H1 (cell line): ENCODE measurements at regions not wholly inside any gene's neighbourhood (a gene's known extent, or its start where the extent isn't known, plus 50 kb on each side); places are given as distances from the start of the nearest gene placed in this dataset.

Experiments used
- CTCF ChIA-PET: fragments of 300-600 bp; sonication (Branson Sonifier 250); formaldehyde crosslinking; loops from one replicate; lab custom pipeline; 2021; ENCODE audit not compliant: partially characterized antibody; lab: Charles Lee
- POLR2A ChIA-PET: fragments of 300-600 bp; sonication (Branson Sonifier 250); formaldehyde crosslinking; loops from one replicate; lab custom pipeline; 2021; ENCODE audit warnings: inconsistent platforms; ENCODE audit not compliant: partially characterized antibody; lab: Charles Lee
- DNase-seq, 2 experiments: peaks; one replicate each; pipeline versions ENCODE4 v3.0.0 to v3.0.0-alpha.2; 2010 to 2022; ENCODE audit warnings: low spot score in 2 of 2, low read depth in 1 of 2, mixed read lengths in 1 of 2
- FAIRE-seq: peaks from 2 replicates; lab custom pipeline; 2011; peaks lifted over from hg19 to GRCh38; lab: Jason Lieb, UNC
- H2AFZ ChIP-seq: 2 replicates; pipeline ENCODE4 v1.8.1; 2012; ENCODE audit warnings: low read length, inconsistent platforms
- H2AK5ac ChIP-seq: 2 replicates; pipeline ENCODE4 v1.6.1; 2013; ENCODE audit warnings: low read depth, low read length
- H2BK120ac ChIP-seq: replicated peaks from 2 replicates; pipeline ENCODE3; 2013; ENCODE audit warnings: low read depth, low read length, inconsistent platforms
- H2BK12ac ChIP-seq: 2 replicates; pipeline ENCODE4 v1.6.1; 2013; ENCODE audit warnings: low read depth, low read length
- H2BK15ac ChIP-seq: 2 replicates; pipeline ENCODE4 v1.6.1; 2013; ENCODE audit warnings: low read length
- H2BK20ac ChIP-seq: 2 replicates; pipeline ENCODE4 v1.6.1; 2013; ENCODE audit warnings: low read length
- H2BK5ac ChIP-seq: 2 replicates; pipeline ENCODE4 v1.6.1; 2013; ENCODE audit warnings: low read depth, low read length
- H3K14ac ChIP-seq: 2 replicates; pipeline ENCODE4 v1.6.1; 2013; ENCODE audit warnings: inconsistent platforms; ENCODE audit not compliant: insufficient read length
- H3K18ac ChIP-seq: 2 replicates; pipeline ENCODE4 v1.6.1; 2013; ENCODE audit warnings: low read length; ENCODE audit errors: extremely low read depth
- H3K23ac ChIP-seq: 2 replicates; pipeline ENCODE4 v1.6.1; 2013; ENCODE audit warnings: inconsistent platforms; ENCODE audit not compliant: insufficient read length
- H3K23me2 ChIP-seq: 2 replicates; pipeline ENCODE4 v1.6.1; 2013; ENCODE audit warnings: low read depth, low read length
- H3K27ac ChIP-seq: 2 replicates; pipeline ENCODE4 v1.6.1; 2011; ENCODE audit warnings: low read depth, low read length, inconsistent platforms
- H3K27me3 ChIP-seq, 4 experiments: replicated peaks in 1 of 4; 1 replicate in 1 of 4; 2 replicates in 3 of 4; pipeline versions ENCODE4 v1.6.1 to v1.8.1; 2011 to 2013; ENCODE audit warnings: low read length in 3 of 4, mild to moderate bottlenecking in 3 of 4, inconsistent platforms in 2 of 4, mixed read lengths in 2 of 4, moderate library complexity in 1 of 4; ENCODE audit not compliant: control insufficient read depth in 3 of 4, insufficient read depth in 3 of 4; ENCODE audit errors: extremely low read depth in 1 of 4
- H3K36me3 ChIP-seq, 4 experiments: 2 replicates each; pipeline versions ENCODE4 v1.6.1 to v1.8.1; 2011 to 2013; ENCODE audit warnings: mild to moderate bottlenecking in 4 of 4, low read length in 3 of 4, moderate library complexity in 2 of 4, control low read depth in 1 of 4, inconsistent platforms in 1 of 4; ENCODE audit not compliant: insufficient read depth in 4 of 4, control insufficient read depth in 2 of 4
- H3K4ac ChIP-seq: replicated peaks from 2 replicates; pipeline ENCODE3; 2013; ENCODE audit warnings: low read length, low read depth, mixed read lengths, inconsistent platforms; ENCODE audit not compliant: insufficient read length
- H3K4me1 ChIP-seq, 4 experiments: replicated peaks in 1 of 4; 1 replicate in 1 of 4; 2 replicates in 3 of 4; pipeline versions ENCODE4 v1.6.1 to v1.8.1; 2011 to 2013; ENCODE audit warnings: low read length in 3 of 4, inconsistent platforms in 2 of 4, mixed read lengths in 1 of 4; ENCODE audit not compliant: insufficient read depth in 4 of 4, control insufficient read depth in 3 of 4
- H3K4me2 ChIP-seq, 2 experiments: 2 replicates each; pipeline versions ENCODE4 v1.6.1 to v1.8.1; 2011 to 2013; ENCODE audit warnings: low read depth in 2 of 2, low read length in 2 of 2, control low read depth in 1 of 2, inconsistent platforms in 1 of 2, mild to moderate bottlenecking in 1 of 2; ENCODE audit not compliant: insufficient read depth in 1 of 2
- H3K4me3 ChIP-seq, 4 experiments: fragments of 200-600, 300-600 bp in 1 of 4; sonication (generic), shearing (Covaris generic), sonication (Bioruptor Twin) in 1 of 4; 2 replicates each; pipeline versions ENCODE4 v1.5.1 to v1.8.1; 2011 to 2016; ENCODE audit warnings: low read length in 4 of 4, low read depth in 3 of 4, control low read depth in 2 of 4, inconsistent platforms in 2 of 4, mild to moderate bottlenecking in 2 of 4, mixed read lengths in 1 of 4, moderate library complexity in 1 of 4; ENCODE audit not compliant: insufficient read depth in 2 of 4; ENCODE audit errors: extremely low read depth in 1 of 4
- H3K56ac ChIP-seq: replicated peaks from 2 replicates; pipeline ENCODE3; 2013; ENCODE audit warnings: low read depth, mild to moderate bottlenecking, mixed read lengths, low read length, inconsistent platforms; ENCODE audit not compliant: insufficient read length
- H3K79me1 ChIP-seq: 2 replicates; pipeline ENCODE4 v1.6.1; 2013; ENCODE audit warnings: low read depth, low read length, control low read depth
- H3K79me2 ChIP-seq, 2 experiments: 2 replicates each; pipeline versions ENCODE4 v1.6.1 to v1.8.1; 2012 to 2013; ENCODE audit warnings: low read length in 2 of 2, mild to moderate bottlenecking in 2 of 2, inconsistent platforms in 1 of 2; ENCODE audit not compliant: insufficient read depth in 2 of 2, control insufficient read depth in 1 of 2
- H3K9ac ChIP-seq, 4 experiments: replicated peaks in 1 of 4; 1 replicate in 1 of 4; 2 replicates in 3 of 4; pipeline versions ENCODE4 v1.6.1 to v1.8.1; 2011 to 2013; ENCODE audit warnings: low read depth in 3 of 4, low read length in 3 of 4, control low read depth in 2 of 4, mild to moderate bottlenecking in 2 of 4, moderate library complexity in 2 of 4, inconsistent platforms in 1 of 4; ENCODE audit errors: extremely low read depth in 1 of 4
- H3K9me3 ChIP-seq, 2 experiments: 2 replicates each; pipeline versions ENCODE4 v1.6.1 to v1.8.1; 2012 to 2013; ENCODE audit warnings: mild to moderate bottlenecking in 2 of 2, moderate library complexity in 2 of 2, control low read depth in 1 of 2, inconsistent platforms in 1 of 2, low read depth in 1 of 2, low read length in 1 of 2, mixed read lengths in 1 of 2; ENCODE audit not compliant: insufficient read depth in 2 of 2
- H4K20me1 ChIP-seq, 2 experiments: replicated peaks in 1 of 2; 2 replicates each; pipeline versions ENCODE3 to v1.8.1; 2011 to 2013; ENCODE audit warnings: inconsistent platforms in 2 of 2, low read length in 2 of 2, mild to moderate bottlenecking in 1 of 2; ENCODE audit not compliant: insufficient read depth in 2 of 2, control insufficient read depth in 1 of 2
- H4K5ac ChIP-seq: 2 replicates; pipeline ENCODE4 v1.6.1; 2013; ENCODE audit warnings: low read length, low read depth, mixed read lengths, inconsistent platforms; ENCODE audit not compliant: insufficient read length
- H4K8ac ChIP-seq: 2 replicates; pipeline ENCODE4 v1.8.0; 2013; ENCODE audit warnings: mild to moderate bottlenecking, moderate library complexity, low read length, inconsistent platforms; ENCODE audit not compliant: insufficient read depth; ENCODE audit errors: extremely low read depth
- H4K91ac ChIP-seq: replicated peaks from 2 replicates; pipeline ENCODE3; 2013; ENCODE audit warnings: low read length, mixed read lengths, inconsistent platforms; ENCODE audit not compliant: insufficient read length
- ATF3 ChIP-seq: IDR thresholded peaks from 2 replicates; pipeline ENCODE4 v1.6.1; 2011; ENCODE audit warnings: low read depth, mild to moderate bottlenecking, low read length; ENCODE audit not compliant: insufficient read depth
- CBX5 ChIP-seq: fragments of 300-800, 300-1000 bp; sonication (generic); IDR thresholded peaks from 2 replicates; pipeline ENCODE4 v1.7.1; 2016; ENCODE audit warnings: antibody characterized with exemption, low read length, low read depth
- GABPA ChIP-seq: IDR thresholded peaks from 2 replicates; pipeline ENCODE4 v1.6.1; 2011; ENCODE audit warnings: mild to moderate bottlenecking, low read length, moderate library complexity, borderline replicate concordance; ENCODE audit not compliant: insufficient read depth
- HDAC2 ChIP-seq, 2 experiments: fragments of 300-600 bp in 1 of 2; sonication (generic) in 1 of 2; IDR thresholded peaks; 2 replicates each; pipeline ENCODE4 v1.6.1; 2011 to 2012; ENCODE audit warnings: low read depth in 2 of 2, low read length in 2 of 2, mild to moderate bottlenecking in 2 of 2, moderate library complexity in 2 of 2, borderline replicate concordance in 1 of 2, inconsistent platforms in 1 of 2
- MAX ChIP-seq: IDR thresholded peaks from 2 replicates; pipeline ENCODE4 v1.6.1; 2012; ENCODE audit warnings: inconsistent platforms
- NANOG ChIP-seq: IDR thresholded peaks from 2 replicates; pipeline ENCODE4 v1.6.1; 2011; ENCODE audit warnings: low read length, low read depth, mild to moderate bottlenecking, inconsistent platforms; ENCODE audit not compliant: insufficient read depth, poor library complexity, severe bottlenecking
- POLR2A ChIP-seq, 2 experiments: IDR thresholded peaks; 1 replicate in 1 of 2; 2 replicates in 1 of 2; pipeline ENCODE4 v1.6.1; 2011; ENCODE audit warnings: low read depth in 2 of 2, low read length in 2 of 2, mild to moderate bottlenecking in 2 of 2; ENCODE audit errors: control extremely low read depth in 1 of 2
- WGBS, 2 experiments: shearing (Covaris generic) in 1 of 2; methylation state at CpG; one replicate each; pipeline versions ENCODE4 v1.1.6 to v1.1.7; 2013 to 2015; ENCODE audit warnings: low lambda C conversion rate in 2 of 2, mixed read lengths in 2 of 2, inconsistent platforms in 1 of 2, low coverage in 1 of 2, missing lambda C conversion rate in 1 of 2; ENCODE audit not compliant: insufficient replicate concordance in 2 of 2, insufficient coverage in 1 of 2, insufficient read length in 1 of 2; ENCODE audit errors: extremely low coverage in 1 of 2, missing lambda C conversion rate in 1 of 2; 5-methylcytosine and 5-hydroxymethylcytosine counted together

GRCh38 chr4:138609943-138610350, 367.8 kb upstream of the SLC7A11 start:
- H3K27ac ChIP-seq = no peak overlapping the region
- H2BK15ac ChIP-seq = no peak overlapping the region
- POLR2A ChIA-PET = no interaction called here
- no peak overlapping the region for H4K5ac ChIP-seq
- no peaks in the 10 kb centered on the region for H3K36me3 ChIP-seq
- H3K9me3 ChIP-seq = no peaks in the 10 kb centered on the region
- H2BK120ac ChIP-seq = no peak overlapping the region
- no peak overlapping the region for H3K23ac ChIP-seq
- DNase-seq = no peak
- H3K18ac ChIP-seq = no peak overlapping the region
- H3K4me2 ChIP-seq = no peak overlapping the region
- 92% methylated on average over 2 of the region's 2 CpGs; no CpG with 5 or more reads in 1 of the 2 experiments for WGBS, 2 experiments
- FAIRE-seq = no peak
- H4K20me1 ChIP-seq = no peaks in the 10 kb centered on the region
- no peak overlapping the region for H3K56ac ChIP-seq
- H2BK12ac ChIP-seq = no peak overlapping the region; the same call in 1 of the 2 replicates
- no peak overlapping the region for H3K4me3 ChIP-seq
- H2BK5ac ChIP-seq = no peak overlapping the region
- peaks cover 0 to 8% (median 1%) of the 10 kb centered on the region in 4 experiments; a peak in 3 of 7 replicates for H3K4me1 ChIP-seq
- H3K23me2 ChIP-seq = no peaks in the 10 kb centered on the region
- H4K8ac ChIP-seq = no peak overlapping the region
- no peaks in the 10 kb centered on the region for H3K79me2 ChIP-seq
- H3K4ac ChIP-seq = no peak overlapping the region
- H3K14ac ChIP-seq = no peak overlapping the region
- H4K91ac ChIP-seq = no peak overlapping the region
- no peaks in the 10 kb centered on the region for H3K79me1 ChIP-seq
- no peaks in the 10 kb centered on the region for H3K27me3 ChIP-seq
- H2AK5ac ChIP-seq = no peak overlapping the region
- H2AFZ ChIP-seq = no peak overlapping the region
- no peak overlapping the region for H2BK20ac ChIP-seq
- CTCF ChIA-PET = interaction anchor here (0.6 kb wide), 1 partner anchor 210 kb away, joined by 3 read pairs; no protein-coding TSS in a partner anchor
- H3K9ac ChIP-seq = no peak overlapping the region
- TF ChIP-seq MAX = no peak
- no peak for TF ChIP-seq GABPA
- no peak for TF ChIP-seq CBX5
- TF ChIP-seq NANOG = no peak
- no peak for TF ChIP-seq HDAC2 (IDR thresholded peaks at IDR 0.05; ENCODE audit: borderline replicate concordance in 1 of 2, low read depth in 2 of 2, low read length in 2 of 2)
- no peak for TF ChIP-seq ATF3
- TF ChIP-seq POLR2A (IDR thresholded peaks at IDR 0.05; ENCODE audit: control extremely low read depth in 1 of 2, low read depth in 2 of 2, low read length in 2 of 2) = no peak
